HG03135 (cell line): ENCODE measurements at regions not wholly inside any gene's neighbourhood (a gene's known extent, or its start where the extent isn't known, plus 50 kb on each side); places are given as distances from the start of the nearest gene placed in this dataset.
"Not testable (repeated sequence)": the region's sequence is repeated elsewhere in the genome, so short reads cannot be mapped to it uniquely, and the experiment has no call there.

Experiments used
- ATAC-seq: cut with Tn5 transposase; IDR thresholded peaks from one replicate; pipeline ENCODE4 v1.9.1; 2021; ENCODE audit warnings: mild to moderate bottlenecking, moderate library complexity; ENCODE audit not compliant: unreplicated experiment

DNA sequence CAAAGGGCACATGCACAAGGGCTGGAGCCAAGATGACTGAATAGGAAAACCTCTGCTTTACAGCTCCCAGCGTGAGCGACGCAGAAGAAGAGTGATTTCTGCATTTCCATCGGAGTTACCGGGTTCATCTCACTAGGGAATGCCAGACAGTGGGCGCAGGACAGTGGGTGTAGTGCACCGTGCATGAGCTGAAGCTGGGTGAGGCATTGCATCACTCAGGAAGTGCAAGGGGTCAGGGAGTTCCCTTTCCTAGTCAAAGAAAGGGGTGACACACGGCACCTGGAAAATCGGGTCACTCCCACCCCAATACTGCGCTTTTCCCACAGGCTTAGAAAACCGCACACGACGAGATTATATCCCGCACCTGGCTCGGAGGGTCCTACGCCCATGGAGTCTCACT is 64.5 kb upstream of the HTR1E start:
- not testable (repeated sequence) for ATAC-seq

DNA sequence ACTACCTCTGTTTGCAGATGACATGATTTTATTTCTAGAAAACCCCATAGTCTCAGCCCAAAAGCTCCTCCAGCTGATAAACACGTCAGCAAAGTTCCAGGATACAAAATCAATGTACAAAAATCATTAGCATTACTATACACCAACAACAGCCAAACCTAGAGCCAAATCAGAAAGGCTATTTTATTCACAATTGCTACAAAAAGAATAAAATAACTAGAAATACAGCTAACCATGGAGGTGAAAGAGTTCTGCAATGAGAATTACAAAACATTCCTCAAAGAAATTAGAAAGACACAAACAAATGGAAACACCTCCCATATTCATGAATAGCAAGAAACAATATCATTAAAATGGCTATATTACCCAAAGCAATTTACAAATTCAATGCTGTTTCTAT is 65.6 kb upstream of the HTR1E start:
- no peak for ATAC-seq

DNA sequence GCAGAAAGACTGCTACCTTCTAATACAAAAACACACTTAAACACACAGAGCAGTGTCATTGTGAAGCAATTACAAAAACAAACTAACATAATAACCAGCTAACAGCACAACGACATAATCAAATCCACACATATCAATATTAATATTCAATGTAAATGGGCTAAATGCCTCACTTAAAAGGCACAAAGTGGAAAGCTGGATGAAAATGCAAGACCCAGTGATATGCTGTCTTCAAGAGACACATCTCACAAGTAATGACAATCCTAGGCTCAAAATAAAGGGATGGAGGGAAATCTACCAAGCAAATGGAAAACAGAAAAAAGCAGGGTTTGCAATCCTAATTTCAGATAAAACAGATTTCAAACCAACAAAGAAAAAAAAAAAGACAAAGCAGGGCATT is 67.8 kb upstream of the HTR1E start:
- ATAC-seq: no peak

DNA sequence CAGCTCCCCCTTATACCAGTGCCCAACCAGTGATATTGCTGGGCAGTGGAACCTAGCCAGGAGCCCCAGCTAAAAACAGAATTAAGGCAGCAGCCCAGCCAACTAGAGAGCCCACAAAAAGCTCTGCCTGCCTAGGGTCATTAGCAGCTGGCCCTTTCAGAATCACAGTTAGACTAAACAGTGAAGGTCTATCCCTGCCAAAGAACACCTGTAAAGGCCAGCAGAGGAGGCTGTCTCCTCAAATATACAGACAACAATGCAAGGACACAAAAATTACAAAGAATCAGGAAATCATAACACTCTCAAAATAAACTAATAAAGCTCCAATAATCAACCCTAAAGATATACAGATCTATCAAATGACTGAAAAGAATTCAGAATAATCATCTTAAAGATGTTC is 77.8 kb upstream of the HTR1E start:
- no peak for ATAC-seq

DNA sequence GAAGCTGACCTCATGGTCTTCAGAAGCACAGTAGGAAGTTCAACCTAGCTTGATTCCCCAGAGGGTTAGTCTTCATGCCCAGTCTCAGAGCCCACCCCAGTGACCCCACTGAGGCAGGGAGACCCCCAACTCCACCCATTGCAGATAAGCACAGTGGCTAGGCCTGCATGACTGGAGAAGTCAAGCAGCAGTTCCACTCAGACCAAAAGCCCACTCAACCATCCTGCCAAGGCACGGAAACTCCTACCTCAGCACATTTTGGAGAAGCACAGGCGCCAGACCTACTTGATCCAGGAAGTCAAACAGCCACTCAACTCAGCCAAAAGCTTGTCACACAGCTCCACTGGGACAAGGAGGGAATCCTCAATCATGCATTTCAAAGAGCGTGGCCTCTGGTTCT is 78.4 kb upstream of the HTR1E start:
- ATAC-seq: no peak

DNA sequence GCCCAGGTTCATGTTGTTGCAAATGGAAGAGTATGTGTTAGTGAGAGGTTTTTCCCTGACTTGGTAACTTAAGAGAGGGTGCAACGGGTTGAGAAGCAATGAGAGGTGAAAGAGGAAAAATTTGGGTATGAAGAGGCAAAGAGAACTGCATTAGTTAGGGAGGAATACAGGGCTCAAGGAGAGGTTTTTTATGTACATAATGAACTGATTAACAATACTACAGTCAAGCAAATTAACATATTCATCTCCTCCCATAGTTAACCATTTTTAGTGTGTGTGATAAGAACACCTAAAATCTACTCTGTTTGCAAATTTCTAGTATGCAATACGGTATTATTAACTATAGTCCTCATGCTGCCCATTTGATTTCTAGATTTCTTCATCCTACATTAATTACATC is 79.5 kb upstream of the HTR1E start:
- no peak for ATAC-seq

DNA sequence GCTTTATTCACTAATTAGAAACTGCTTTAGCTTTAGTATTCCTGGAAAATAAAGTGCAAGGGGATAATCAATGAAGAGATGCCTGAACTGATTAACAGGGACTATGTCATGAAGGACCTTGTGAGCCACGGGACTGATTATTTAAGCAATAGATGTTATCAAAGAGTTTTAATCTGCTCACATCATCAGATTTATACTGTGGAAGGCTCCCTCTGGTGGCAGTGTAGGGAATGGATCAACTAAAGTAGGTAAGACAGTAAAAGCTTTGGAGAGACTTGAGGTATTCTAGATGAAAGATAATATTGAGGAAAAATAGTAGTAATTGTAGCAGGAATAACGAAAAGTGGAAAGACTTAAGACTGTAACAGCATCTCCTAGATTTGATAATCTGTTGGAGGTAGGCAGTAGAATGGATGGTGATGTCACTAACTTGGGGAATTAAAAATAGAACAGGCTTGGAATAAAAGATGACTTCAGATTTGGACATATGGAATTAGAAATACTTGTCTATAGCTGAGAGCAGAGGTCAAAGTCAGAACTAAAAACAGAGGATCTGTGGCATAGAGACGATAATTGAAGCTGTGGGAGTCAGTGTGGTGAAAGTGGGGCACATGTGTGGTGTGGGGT is 80.3 kb upstream of the HTR1E start:
- ATAC-seq: no peak

DNA sequence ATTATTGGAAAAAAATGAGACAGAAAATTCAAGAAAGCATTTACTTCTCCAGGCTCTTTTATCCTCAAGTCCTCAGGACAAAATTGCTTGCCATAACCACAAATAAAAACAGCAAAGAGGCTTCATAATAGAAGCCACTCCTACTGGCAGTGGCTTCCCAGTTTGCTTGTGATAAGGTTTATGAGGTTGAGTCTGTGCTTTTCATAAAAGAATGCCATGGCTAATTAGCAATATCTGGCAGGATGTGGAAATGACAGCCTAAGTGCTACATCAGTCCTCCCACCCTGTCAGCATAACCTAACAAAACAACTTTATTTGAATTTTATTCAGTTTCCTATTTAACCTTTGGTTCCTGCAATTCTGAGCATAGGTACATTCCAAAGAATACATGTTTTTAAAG is 80.9 kb upstream of the HTR1E start:
- ATAC-seq: no peak

DNA sequence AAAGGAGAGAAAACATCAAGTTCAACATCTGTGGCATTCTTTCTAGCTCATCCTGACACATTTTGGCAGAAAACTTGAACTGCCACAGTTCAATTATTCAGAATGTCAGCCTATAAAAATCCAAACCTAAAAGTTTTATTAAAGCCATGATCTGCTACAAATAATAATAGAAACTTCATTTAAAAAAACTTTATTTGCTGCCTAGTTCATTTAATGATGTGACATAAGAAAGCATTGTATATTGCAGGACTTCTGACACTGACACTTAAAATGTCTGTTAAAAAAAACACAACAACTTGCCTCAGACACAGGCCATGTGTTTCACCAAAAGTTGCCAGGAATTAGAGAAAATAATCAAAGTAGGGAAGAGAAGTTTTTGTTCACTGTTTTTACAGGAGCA is 88.3 kb upstream of the HTR1E start:
- no peak for ATAC-seq

DNA sequence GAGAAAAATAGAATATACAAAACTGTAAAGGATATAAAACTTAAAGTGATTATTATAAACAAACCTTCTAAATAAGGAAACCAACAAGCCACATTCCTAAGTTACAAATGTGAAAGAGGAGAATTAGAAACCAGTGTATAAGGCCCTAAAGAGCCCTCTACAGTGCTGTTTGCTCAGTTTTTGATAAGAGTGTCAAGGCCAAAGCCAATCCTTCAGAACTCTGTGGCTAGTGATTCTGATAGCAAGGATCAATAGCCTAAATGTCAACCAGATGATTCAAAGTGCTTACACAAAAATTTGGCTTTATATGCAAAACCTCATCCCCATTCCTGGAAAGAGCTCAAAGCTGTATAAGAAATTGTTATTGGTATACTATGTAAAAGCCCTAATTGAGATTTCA is 104.6 kb upstream of the HTR1E start:
- no peak for ATAC-seq

DNA sequence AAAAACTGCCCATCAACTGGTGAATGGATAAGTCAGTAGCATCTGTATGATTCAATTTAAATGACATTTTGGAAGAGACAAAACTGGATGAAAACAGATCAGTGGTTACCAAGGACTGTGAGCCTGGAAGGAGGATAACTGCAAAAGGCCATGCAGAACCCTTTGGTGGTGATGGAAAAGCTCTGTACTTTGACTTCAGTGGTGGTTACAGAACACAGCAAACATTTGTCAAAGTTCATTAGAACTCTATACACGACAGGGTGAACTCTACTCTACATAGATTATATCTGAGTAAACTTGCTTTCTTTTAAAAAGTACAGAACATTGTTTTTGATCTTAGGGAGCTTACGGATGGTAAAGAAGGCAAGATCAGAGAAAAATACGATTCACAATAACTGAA is 111.9 kb upstream of the HTR1E start:
- ATAC-seq: no peak

DNA sequence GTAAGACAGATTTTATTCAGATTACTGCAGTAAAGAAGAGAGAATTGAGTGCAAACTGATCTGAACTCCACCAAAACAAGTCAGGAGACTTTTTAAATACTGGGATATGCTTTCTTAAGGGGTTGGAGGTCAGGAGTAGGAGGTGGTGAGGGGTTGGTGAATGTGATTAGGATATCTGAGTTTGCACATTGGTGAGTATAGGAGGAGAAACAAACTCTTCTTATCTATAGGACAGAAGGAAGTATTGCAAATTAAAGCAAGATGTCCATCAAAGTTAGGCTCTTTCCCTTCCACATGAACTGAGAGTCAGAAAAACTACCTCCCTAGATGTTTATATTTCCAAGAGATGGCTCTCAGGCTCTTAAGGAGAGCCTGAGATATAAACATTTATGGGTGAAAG is 114.6 kb upstream of the HTR1E start:
- ATAC-seq: no peak

DNA sequence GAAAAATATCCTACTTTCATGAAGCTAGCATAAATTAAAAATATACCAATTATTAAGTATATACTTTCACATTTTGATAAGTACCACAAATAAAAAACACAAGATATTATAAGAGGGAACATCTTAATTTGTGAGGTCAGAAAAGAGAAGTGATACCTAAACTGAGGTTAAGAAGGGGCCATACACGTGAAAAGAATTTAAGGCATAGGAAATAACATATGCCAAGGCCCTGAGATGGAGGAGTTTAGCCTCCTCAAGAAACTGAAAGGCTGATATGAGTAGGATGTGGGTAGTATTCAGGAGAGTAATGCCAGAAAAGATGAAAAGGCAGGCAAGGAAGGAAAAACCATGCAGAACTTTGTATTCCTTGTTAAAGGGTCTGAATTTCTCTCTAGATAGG is 116.6 kb upstream of the HTR1E start:
- ATAC-seq: no peak

DNA sequence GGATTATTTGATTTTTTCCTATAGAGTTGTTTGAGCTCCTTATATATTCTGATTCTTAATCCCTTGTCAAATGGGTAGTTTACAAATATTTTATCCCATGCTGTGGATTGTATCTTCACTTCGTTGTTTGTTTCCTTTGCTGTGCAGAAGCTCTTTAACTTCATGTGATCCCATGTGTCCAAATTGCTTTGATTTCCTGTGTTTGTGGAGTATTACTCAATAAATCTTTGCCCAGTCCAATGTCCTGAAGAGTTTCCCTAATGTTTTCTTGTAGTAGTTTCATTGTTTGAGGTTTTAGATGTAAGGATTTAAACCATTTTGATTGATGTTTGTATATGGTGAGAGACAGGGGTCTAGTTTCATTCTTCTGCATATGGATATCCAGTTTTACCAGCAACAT is 143.7 kb upstream of the HTR1E start:
- no peak for ATAC-seq

DNA sequence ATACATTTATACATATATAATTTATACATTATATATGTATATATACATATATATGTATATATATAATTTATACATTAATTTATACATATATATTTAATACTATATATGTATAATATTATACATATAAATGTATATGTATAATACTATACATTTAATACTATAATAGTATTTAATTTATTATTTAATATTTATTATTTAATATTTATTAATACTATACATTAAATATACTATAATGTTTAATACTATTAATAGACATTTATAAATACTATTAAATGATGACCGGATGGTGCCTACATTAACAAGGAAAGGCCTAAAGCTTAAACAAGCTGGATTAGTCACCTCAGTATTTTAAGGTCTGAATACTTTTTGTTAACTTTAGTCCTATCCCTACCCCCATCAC is 145.9 kb upstream of the HTR1E start:
- no peak for ATAC-seq

DNA sequence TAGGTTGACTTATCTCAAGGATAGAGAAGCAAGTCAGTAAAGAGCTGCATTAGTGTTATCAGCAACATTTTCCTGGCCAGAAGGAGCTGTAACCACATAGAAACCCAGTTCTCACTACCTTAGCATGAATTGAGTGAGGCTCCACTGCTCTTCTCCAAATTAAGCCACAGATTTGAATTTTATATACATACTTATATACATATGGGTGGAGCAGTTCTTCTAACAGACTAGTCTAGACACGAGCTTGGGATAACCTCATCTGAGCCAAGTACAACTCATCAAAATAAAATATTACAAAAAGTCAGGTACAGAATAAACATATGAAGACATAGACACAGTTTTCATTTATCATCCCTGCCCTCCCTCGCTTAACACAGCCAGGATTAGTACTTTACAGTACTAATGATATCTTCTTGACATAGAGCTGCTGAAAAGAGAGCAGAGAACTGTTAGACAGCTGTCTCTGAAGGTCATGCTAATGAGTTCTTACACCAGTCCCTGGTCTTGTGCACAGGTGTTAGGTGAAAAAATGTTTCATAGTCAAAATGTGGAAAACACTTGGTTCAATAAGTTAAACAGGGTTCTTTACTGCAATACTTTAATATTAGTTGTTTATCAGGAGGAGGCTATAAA is 147.4 kb upstream of the HTR1E start:
- ATAC-seq: no peak

DNA sequence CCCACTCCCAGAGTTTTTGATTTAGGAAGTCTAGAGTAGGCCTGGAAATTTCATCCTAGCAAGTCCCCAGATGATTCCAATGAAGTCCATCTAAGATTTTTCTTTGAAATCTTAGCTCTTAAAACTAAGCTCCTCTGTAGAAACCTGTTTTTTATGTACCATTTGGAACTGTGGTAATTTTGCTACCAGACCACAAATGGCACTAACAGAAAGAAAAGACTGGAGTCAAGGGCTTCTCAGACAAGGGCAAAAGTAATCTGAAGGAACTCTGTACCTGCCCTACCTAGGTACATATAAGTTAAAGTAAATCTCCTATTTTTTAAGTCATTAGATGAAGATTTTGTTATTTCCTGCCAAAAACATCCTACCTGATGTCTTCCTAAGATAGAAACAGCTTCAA is 155.0 kb upstream of the HTR1E start:
- no peak for ATAC-seq

DNA sequence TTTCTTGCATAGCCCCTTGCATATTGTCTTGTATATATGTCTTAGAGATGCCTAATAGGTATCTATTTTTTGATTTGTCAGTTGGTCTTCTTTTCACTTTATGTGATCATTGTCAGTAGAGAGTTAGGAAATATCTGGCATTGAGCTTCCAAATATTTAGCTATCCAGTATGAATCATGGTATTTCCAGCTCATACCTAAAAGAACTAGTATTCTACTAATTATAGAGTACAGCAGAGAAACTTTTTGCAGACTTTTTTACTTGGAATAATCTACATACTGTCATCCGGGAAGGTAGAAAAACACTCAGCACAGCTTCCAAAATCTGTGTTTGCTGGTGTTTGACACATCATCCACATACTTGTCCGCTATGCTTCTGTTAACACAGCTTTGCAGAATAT is 156.4 kb upstream of the HTR1E start:
- ATAC-seq: no peak

DNA sequence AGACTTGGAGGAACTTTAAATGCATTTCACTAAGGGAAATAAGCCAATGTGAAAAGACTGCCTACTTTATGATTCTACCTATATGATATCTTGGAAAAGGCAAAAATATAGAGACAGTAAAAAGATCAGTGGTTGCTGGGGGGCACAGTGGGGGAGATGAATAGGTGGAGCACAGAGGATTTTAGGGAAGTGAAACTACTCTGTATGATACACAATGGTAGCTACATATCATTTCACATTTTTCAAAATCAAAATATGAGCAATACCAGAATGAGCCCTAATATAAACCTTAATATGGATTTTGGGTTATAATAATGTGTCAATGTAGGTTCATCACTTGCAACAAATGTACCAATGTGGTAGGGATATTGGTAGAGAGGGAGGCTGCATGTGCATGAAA is 161.4 kb upstream of the HTR1E start:
- no peak for ATAC-seq

DNA sequence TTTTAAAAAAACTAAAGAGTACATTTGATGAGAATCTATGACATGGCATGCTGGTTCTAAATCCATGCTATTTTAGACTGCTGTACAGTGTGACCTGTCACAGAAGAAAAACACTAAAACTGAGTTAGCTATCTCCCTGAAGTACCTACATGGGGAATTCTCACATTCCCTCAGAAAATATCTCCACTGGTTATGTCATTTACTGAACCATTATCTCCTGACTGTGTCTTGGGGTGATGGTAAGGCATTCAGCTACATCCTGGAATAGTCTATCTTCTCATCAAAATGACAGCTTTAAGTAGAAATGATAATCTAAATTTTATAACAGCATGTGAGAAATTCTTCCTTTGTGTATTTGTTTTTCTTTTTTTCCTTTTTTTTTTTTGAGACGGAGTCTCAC is 172.1 kb upstream of the HTR1E start:
- no peak for ATAC-seq

DNA sequence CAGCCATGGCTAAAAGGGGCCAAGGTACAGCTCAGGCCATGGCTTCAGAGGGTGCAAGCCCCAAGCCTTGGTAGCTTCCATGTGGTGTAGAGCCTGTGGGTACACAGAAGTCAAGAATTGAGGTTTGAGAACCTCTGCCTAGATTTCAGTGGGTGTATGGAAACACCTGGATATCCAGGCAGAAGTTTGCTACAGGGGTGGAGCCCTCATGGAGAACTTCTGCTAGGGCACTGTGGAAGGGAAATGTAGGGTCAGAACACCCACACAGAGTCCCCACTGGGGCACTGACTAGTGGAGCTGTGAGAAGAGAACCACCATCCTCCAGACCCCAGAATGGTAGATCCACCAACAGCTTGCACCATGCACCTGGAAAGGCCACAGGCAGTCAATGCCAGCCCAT is 177.4 kb upstream of the HTR1E start:
- ATAC-seq: not testable (repeated sequence)

DNA sequence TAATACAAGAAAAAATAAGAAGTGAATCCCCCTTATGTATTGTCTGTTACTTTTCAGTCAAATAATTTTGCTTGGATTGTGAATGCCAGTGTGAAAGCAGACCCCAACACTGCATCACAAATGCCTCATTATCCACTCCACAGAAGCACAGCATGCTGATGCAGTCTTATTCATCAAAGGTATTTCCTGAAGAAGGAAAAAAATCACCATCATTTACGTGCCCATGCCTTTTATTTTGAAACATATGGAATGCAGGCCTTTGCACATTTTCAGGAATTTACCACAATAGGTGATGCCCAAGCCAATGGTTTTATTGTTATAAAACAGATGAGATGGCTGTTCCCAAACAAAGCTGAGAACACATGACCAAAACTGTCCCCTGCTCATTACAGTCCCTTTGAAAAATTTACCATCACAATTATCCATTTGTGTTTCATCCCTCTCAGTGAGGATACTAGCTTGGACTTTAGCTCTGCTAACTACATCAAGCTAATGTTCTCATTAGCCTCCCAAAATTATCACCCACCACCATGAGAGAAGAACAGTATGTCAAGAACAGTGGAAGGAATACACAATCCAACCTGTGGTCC is 180.6 kb upstream of the HTR1E start:
- no peak for ATAC-seq

DNA sequence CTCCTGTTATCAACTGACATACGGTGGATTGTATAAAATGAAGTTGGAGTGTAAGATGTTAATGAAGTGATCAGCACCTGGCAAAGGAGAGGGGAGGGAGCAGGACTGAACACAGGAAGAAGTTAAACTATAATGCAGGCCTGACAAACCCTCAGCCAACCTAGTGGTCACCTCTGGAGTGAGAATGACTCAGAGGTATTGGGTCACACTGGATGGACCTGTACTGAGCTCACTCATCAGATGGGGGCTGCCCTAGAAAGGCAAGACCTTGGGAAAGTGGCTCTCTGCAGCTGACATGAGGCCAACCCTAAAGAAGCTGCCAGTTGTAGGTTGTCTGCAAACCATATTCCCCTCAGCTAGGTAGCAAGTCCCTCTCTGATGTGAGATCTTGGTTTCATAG is 193.3 kb upstream of the HTR1E start:
- ATAC-seq: no peak
